ENCODE measurements at regions not wholly inside any gene's neighbourhood (a gene's known extent, or its start where the extent isn't known, plus 50 kb on each side); places are given as distances from the start of the nearest gene placed in this dataset.
"Not testable (repeated sequence)": the region's sequence is repeated elsewhere in the genome, so short reads cannot be mapped to it uniquely, and the experiment has no call there.

DNA sequence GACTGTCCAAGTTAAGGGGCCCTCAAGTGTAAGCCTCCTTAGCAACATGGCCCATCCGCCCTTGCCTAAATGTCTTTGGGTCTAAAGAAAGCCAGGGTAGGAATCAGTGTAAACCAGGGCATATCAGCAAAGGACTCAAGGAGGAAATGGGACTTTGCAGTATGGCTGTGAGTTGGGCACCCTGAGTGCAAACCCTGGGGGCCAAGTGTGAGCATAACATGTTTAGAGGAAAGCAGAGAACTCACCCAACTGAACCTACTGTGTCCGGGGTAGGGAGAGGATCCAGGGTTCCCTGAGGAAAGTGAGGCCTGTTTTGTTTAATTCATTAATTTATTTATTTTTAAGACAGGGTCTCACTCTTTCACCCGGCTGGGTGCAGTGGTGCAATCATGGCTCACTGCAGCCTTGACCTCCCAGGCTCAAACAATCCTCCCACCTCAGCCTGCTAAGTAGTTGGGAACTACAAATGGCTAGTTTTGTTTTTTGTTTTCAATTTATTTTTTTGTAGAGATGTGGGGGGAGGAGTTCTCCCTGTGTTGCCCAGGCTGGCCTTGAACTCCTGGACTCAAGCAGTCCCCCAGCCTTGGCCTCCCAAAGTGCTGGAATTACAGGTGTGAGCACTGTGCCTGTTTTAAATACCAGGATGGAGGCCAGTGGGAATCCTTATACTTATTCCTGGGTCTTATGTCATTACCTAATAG lies 51.0 kb upstream of the ACTR3 start:
- DNase-seq (ENCODE audit: low spot score): no peak

DNA sequence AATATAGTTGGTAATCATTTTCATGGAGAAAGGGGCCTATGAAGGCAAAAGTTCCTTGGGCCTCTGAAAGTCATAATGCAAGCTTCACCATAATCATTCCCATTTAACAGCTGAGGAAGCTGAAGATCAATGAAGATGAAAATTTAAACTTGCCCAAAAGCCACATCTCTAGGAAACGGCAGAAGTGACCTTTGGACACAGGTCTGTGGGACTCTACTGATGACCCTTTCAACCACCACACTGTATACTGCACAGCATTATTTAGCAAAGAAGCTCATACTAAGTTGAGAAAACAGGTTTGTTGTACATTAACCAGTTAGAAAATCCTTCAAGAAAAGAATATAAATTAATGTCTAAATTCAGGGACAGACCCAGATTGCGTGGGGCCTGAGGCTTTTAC lies 51.6 kb upstream of the ACTR3 start:
- DNase-seq (ENCODE audit: low spot score): no peak

DNA sequence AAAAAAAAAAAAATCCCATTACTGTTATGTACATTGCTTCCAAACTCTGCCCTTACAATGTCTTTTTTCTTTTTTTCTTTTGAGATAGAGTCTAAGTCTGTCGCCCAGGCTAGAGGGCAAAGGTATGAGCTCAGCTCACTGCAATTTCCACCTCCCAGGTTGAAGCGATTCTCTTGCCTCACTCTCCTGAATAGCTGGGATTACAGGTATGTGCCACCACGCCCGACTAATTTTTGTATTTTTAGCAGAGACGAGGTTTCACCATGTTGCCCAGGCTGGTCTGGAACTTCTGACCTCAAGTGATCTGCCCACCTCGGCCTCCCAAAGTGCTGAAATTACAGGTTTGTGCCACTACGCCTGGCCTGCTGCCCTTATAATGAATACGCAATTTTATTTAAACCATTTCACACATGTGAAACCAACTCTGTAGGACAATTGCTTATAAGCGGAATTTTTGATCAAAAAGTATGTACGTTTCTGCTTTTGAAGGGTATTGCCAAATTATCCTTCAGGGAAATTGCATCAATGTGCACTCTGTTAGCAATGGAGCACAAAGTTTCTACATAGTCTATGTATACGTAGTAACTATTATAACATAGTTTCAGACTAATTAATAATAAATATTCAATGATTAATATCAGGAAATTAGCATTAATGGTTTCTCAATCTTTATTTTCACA lies 55.7 kb upstream of the ACTR3 start:
- DNase-seq (ENCODE audit: low spot score): no peak

DNA sequence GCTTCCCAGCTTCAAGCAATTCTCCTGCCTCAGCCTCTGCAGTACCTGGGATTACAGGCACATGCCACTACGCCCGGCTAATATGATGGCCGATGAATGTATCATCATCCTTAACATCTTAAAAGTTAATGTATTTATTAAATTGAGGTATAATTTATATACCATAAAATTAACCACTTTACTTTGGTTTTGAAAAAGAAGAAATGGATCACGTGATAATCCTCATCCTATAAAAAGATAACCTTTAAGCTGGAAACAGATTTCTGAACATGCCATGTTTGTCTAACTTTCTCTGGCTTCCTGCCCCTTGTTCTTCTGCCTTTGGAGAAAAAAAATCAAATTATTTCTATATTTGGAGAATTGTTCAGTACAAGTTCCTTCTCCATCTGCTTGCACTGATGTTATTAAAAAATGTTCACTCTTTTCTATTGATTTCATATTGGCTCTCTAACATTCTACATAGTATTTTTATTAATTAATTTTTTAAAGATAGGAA lies 57.0 kb upstream of the ACTR3 start:
- DNase-seq (ENCODE audit: low spot score): no peak

DNA sequence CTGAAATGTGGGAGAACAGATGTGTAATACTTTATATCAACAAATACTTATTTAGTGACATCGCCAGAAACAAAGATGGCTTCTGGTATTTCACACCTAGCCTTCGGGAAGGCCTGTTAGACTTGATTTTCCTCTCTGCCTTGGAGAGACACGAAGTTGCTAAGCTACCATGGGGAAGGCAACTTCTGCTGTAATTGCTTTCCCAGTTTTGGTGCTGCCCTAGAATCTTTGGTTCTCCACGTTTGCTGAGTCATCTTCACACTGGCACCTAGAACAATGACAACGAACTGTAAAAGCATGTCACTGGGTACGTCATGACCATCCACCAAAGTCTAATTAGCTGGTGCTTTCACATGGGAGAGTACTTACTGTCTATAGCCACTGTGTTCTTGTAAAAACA lies 58.7 kb upstream of the ACTR3 start:
- no peak for DNase-seq (ENCODE audit: low spot score)

DNA sequence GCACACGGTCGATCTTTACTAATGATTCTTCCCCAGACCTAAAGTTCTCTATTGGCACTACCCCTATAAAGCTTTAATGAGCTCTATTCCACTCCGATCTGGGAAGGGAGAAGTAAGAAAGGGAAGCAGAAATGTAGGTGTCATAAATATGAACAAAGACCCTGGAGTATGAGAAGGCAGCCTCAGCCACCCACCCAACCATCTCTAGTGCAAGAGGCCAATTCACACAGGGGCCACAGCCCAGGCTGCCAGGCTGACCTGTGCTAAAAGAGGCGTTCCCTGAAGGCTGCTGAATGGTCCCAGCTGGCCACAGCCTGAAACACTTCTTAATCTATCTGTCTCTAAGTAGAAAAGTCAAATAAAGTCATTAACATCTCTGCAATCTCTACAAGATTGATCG lies 60.1 kb upstream of the ACTR3 start:
- no peak for DNase-seq (ENCODE audit: low spot score)

DNA sequence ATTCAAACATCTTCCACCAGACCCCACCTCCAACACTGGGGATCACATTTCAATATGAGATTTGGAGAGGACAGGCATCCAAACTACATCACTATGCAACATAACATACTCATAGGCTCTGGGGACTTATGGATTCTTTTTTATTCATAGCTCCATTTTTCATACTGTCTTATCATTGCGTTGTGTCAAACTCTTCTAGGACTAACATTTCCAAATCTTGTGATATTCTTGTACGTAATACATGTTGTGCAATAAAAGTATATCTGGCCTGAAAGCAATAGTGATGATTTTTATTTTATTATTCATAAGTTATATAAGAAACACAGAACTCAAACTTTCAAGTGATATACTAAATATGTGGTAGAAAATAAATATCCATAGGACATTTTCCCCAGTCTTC lies 60.6 kb upstream of the ACTR3 start:
- DNase-seq (ENCODE audit: low spot score): no peak

DNA sequence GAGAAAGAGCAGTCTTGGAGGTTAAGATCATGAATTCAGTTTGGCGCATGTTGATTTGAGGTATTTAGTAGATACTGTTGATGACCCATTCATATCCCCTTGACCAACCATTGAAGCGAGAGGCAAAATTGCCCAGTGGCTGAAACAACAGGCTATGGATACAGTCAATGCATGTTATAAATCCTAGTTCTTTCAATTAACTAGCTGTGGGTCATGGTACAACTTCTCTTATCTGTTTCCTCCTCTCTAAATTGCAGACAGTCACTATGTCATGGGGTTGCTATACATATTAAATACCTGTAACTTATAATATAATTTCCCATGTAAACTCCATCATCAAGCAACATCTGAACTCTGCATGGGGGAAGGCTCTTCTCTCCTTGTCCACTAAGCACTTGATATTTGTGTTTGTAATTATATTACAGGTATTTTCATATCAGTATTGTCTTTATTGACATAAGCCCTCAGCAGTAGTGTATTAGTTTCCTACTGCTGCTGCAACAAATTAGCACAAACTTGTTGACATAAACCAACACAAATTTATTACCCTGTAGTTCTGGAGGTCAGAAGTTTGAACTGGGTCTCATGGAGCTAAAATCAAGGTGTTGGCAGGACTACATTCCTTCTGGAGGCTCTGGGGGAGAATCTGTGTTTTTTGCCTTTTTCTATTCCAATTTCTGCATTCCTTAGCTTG lies 61.7 kb upstream of the ACTR3 start:
- no peak for DNase-seq (ENCODE audit: low spot score)

DNA sequence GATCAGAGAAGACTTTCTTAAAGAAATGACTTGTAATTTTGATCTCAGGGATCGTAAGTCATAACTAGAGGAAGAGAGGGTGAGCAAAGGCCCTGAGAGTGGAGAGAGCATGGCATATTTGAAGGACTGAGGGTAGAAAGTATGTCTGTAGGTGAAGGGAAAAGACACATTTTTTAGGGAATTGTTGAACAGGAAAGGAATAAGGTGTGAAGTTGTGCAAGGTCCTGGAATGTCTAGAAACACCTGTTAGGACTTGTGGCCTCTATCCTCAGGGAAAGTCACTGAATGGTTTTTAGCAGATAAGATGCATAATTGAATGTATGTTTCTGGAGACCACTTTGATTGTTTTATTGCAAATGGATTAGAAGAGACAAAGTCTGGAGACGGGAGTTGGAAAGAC lies 62.5 kb upstream of the ACTR3 start:
- no peak for DNase-seq (ENCODE audit: low spot score)

DNA sequence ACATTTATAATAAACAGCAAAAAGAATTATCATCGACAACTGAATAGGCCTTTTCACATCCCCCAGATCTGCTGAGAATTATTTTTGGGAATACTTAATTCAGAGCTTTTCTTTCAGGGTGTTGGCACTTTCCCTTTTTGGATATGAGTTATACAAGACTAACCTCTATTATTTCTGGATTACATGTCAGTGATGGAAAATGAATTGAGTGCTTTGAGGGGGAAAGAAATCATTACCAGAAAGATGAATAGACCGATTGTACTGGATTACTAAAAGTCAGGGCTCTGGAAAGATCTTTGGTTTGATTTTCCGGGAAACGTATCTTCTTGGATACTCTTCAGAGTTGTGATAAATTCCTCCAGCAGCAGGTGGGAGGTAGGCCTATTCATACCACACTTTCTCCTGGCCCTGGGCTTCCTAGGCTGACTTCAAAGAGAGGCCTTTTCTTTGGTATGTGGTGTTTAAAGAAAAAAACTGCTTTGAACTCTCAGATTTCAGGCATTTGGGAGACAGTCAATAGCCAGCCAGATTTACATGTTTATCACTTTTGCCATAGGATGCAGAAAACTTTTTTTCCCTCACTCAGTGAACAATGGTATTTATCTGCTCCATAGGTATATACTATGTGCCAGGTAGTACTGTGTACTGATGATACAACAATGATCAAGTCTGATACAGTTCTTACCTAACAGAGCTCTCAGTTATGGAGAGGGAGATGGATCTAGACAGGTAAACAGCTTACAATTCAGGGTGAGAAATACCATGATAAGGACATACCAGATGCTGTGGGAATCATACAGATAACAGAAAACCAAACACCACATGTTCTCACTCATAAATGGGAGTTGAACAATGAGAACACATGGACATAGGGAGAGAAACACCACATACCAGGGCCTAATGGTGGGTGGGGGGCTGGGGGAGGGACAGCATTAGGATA lies 63.3 kb upstream of the ACTR3 start:
- DNase-seq (ENCODE audit: low spot score): peak; percentile 68

DNA sequence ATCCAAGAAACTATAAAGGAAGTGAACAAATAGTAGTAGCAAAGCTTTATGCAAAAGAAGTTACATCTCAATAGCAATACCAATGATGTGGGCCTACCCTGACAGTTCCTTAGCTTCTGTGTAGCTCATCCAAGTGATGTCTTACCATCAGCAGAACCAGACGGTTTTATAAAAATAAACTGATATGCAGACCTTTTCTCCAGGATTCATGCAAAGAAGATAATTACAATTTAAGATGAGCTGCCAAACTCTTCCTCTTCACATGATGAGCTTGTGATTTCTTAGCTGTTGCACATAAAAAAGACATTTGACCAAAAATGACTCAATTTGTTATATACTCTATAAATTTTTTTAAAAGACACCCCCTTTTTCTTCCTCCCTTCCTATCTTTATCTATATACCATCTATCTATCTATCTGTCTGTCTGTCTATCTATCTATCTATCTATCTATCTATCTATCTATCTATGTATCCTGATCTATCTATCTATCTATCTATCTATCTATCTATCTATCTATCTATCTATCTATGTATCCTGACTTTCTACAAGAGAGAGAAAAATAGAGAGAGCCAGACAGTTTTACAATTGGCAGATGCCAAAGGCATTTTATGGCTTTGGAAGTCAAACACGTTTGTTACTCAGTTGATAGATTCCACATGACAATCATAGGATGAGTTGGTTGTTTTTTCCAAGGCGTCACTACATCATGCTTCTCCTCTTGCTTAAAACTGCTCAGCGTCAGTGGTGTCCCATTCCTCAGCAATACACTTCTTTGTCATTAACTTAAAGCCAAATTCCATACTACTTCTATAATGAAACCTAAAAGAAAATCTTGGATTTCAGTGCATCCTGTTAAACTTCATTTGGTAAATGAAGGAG lies 65.9 kb upstream of the ACTR3 start:
- peak; percentile 39 for DNase-seq (ENCODE audit: low spot score)

DNA sequence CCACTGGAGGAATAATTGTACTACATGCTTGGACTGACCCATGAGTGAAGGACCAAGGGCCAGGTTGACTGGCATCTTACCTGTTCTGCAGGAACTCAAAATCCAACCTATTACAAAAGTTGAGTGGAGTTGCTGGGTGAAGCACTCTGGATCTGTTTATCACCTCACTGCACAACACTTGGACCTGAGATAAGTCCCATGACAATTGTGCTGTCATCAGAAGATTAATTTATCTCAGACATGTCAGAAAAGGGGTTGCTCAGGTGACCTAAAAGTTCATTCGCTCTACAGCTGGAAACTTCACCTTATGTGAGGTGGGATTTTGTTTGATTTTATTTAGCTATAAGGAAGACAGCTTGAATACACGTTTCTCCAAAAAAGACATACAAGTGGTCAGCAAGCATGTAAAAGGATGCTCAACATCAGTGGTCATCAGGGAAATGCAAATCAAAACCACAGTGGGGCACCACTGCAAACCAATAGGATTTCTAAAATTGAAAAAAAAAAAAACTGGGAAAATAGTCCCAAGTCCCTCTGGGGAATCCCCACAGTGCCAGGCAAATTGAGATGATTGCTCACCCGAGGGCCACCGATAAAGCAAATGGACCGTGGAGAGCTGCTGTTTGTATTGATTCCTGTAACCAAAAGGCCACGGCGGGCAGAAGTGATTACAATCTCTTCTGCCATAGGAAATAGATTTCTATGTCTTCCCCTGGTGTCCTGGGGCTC lies 65.8 kb upstream of the SLC35F5 start:
- DNase-seq (ENCODE audit: low spot score): no peak

DNA sequence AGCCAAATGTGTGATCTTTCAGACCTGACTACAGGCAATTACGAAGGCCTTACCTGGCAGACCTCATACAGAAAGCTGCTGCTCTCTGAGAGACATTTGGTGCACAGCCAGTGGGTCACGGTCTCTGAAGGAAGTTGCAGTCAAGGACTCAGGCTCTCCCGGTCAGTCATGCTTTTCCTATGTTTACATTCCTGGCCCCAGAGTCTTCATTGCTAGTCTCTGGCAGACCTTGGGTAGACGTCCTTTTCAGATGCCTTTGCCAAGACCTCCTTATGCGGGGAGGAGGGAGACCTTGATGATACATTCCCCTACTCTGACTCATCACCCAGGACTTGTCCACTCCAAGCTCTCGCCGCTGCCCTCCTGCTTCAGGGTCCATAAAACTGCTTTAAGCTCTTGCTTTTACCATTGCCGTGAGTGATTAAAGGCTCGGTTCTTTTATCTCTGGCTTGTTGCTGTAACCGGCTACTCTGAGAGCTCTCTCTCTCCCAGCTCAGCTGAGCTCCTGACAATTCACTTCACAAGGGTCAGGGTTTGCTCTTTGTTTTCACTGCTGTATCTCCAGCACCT lies 62.0 kb upstream of the SLC35F5 start:
- no peak for DNase-seq (ENCODE audit: low spot score)

DNA sequence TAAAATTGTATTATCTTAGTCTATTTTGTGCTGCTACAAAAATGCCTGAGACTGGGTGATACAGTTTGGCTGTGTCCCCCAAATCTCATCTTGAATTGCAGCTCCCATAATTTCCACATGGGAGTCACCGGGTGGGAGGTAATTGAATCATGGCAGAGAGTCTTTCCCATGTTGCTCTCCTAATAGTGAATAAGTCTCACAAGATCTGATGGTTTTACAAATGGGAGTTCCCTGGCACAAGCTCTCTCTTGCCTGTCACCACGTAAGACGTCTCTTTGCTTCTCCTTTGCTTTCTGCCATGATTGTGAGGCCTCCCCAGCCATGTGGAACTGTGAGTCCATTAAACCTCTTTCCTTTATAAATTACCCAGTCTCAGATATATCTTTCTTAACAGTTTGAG lies 57.0 kb upstream of the SLC35F5 start:
- DNase-seq (ENCODE audit: low spot score): not testable (repeated sequence)

DNA sequence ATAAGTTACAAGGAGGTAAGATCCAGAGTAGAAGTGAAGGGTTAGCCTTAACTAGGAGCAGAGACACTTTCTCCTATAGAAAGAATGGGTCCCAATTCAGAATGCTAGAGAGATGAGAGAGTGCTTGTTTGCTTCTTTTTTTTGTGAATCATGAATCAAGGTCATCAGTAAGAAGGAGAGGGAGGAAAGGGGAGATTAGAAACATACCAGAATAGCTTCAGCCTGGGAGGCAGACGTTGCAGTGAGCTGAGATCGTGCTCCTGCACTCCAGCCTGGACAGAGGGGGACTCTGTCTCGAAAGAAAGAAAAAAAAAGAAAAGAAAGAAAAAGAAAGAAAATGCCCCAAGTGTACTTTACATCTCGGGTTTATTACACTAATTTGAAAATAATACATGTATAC lies 55.8 kb upstream of the SLC35F5 start:
- no peak for DNase-seq (ENCODE audit: low spot score)

DNA sequence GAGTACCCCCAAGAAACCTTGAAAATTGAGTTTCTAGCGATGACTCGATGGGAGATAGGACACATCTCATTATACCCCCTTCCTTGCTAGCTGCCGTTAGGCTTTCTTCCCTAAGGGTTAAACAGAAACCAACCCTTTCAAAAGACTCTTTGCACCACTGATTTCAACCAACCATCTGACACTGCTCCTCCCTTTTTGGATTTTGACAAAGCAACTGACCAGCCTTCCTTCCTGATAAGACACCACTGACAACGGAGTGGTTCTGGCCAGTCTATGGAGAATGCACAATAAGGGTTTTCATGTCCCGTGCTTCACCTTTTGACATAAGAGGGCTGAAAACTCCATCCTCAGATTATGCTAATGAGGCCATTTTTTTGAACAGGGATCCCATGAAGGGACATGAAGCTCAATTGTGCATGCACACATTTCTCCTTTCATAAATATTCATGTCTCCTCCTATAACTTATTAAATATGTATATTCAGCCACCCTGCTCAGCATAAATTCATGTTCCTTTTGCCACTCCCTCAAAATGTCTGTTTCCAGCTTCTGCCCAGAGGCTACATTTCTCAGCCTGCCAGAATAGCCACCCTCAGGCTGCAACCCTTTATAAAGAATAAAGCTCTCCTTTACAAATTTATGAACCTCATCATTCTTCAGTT lies 52.8 kb upstream of the SLC35F5 start:
- no peak for DNase-seq (ENCODE audit: low spot score)

DNA sequence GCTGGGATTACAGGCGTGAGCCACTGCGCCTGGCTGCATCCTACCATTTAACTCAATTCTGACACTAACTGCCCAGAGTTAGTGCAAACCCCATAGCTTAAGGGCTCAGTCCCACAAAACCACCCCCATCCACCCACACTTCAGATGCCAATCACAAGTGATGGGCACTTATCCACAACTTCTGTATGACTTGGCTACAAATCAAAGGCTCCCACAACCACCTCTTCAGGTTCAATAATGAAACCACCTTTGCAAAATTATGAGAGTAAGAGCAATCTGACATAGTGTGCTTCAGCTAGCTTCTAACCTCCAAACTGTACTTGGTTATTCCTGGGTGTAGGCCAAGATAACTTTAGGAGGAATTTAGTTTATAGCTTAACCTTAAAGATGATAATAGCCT lies 51.3 kb upstream of the SLC35F5 start:
- no peak for DNase-seq (ENCODE audit: low spot score)

DNA sequence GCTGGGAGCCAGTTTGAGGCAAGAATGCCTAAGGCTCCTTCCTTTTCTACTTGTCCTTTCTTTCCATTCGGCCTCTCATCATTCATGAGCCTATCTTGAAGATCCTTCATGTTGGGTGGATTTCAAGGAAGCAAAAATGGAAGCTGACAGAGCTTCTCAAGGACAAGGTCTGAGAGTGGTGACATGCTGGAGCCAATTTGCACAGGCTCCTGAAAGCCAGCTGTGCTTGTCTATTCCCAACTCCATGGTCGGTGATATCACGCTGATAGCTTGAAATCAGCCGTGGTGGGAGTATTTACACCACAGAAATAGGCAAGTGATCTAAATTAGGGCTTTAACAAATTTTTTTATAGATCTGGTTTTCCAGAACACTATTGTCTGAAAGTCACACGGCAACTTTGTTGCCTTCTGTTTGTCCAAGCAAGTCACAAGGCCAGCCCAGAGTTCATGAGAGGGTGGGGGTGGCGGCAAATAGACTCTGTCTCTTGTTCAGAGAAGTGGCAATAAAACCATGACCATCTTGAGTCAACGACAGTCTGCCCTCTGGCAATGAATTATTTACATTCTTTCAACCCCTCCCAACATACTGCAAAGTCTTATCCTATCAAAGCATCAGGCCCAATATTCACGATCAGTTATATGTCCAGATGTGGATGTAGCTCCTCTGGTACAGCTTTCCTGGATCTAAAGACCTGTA lies 49.9 kb upstream of the SLC35F5 start:
- DNase-seq (ENCODE audit: low spot score): no peak
